A549 (cell line): ENCODE measurements at regions not wholly inside any gene's neighbourhood (a gene's known extent, or its start where the extent isn't known, plus 50 kb on each side); places are given as distances from the start of the nearest gene placed in this dataset.

Source experiments
- SMC3 ChIP-seq: fragments of >200 bp; sonication (Bioruptor Twin); formaldehyde crosslinking; IDR thresholded peaks from 3 replicates; pipeline ENCODE4 v1.6.1; 2018; ENCODE audit warnings: inconsistent platforms
- TF ChIP-seq, protein P1 (sequence below): fragments of >200 bp; sonication (Bioruptor Twin); formaldehyde crosslinking; IDR thresholded peaks from 3 replicates; pipeline ENCODE4 v1.5.1; 2016

DNA sequence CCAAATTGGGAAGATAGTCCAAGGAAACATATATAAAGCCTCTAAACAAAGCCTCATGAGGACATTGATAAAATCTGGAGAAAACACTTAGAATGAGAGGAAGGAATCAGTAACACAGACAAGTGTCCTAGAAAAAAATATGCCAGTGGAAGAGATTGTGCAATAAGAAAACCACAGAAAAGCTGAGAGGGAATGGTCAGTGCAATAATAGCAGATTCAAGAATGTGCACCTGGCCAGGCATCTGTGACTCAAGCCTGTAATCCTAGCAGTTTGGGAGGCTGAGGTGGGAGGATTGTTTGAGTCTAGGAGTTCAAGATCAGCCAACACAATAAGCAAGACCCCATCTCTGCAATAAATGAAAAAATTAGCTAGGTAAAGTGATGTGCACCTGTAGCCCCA is 691.2 kb upstream of the CDH6 start:
- TF ChIP-seq, protein P1, sequence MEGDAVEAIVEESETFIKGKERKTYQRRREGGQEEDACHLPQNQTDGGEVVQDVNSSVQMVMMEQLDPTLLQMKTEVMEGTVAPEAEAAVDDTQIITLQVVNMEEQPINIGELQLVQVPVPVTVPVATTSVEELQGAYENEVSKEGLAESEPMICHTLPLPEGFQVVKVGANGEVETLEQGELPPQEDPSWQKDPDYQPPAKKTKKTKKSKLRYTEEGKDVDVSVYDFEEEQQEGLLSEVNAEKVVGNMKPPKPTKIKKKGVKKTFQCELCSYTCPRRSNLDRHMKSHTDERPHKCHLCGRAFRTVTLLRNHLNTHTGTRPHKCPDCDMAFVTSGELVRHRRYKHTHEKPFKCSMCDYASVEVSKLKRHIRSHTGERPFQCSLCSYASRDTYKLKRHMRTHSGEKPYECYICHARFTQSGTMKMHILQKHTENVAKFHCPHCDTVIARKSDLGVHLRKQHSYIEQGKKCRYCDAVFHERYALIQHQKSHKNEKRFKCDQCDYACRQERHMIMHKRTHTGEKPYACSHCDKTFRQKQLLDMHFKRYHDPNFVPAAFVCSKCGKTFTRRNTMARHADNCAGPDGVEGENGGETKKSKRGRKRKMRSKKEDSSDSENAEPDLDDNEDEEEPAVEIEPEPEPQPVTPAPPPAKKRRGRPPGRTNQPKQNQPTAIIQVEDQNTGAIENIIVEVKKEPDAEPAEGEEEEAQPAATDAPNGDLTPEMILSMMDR, result no peak
- TF ChIP-seq SMC3, result no peak
